ENCODE measurements at regions not wholly inside any gene's neighbourhood (a gene's known extent, or its start where the extent isn't known, plus 50 kb on each side); places are given as distances from the start of the nearest gene placed in this dataset.
A peak's percentile ranks its signal among the peaks of the same experiment; 100 is the strongest.
"Not testable (repeated sequence)": the region's sequence is repeated elsewhere in the genome, so short reads cannot be mapped to it uniquely, and the experiment has no call there.

DNA sequence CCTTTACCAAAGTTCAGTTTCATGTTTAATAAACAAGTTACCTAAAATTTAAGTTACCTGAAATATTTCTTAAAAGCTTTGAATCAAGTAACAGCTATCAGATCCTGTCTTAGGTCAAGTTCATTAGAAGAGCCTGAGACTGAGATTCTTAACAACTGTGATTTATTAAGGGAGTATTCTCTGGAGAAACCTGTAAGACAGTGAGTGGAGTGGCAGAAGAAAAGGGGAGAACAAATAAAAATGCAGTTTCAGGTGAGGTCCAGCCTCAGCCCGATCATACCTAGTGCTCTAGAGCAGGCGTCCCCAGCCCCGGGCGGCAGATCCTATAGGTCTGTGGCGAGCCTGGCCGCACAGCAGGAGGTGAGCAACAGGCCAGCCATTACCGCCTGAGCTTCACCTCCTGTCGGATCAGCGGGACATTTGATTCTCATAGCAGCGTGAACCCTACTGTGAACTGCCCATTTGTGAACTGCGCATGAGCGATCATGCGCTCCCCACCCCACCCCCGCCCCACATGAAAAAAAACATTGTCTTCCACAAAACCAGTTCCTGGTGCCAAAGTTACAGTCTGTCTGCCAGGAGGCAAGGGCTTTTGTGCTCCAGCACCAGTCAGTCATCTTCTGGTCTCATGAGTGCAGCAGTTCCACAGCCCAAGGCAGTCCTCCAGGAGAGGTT is 59.2 kb upstream of the ADGRB3 start:
- DNase-seq, result no peak

GRCh38 chr6:68572975-68573374 is 62.1 kb upstream of the ADGRB3 start:
- DNase-seq, result no peak

DNA sequence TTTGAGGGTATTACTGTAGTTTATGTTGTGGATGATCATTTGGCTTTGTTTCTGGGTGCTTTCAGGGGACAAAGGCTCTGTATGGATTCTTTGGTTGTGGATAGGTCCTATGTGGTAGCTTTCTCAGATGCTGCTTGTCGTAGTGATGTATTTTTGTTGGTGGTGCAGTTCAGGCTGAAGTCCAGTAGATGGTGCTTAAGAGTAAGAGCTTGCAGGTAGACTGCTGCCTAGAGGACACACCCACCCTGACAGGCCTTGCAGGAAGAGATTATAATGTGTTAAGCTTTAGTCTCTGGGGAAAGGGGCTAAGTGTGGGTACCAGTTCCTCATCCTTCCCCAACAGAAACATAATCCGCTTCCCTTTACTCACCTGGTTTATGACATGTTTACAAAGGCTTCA is 62.6 kb upstream of the ADGRB3 start:
- DNase-seq, result peak; percentile 53

DNA sequence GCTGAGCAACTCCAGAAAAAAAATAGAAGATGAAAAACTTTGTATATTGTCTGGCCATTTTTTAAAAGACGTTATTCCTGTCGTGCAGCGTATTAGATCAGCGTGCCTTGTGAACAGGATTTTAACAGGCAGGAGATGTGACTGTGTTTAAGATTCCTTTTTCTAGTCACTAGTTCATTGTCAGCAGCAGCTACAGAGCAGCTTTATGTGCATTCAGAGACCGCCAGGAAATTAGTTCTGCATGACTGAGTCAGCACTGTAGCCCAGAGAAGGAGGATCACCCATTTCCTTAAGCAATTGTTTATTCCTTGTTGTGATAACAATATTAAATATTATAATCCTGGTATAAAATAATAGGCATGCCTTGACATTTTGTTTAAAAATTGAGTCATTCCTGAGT is 75.4 kb upstream of the ADGRB3 start:
- DNase-seq, result no peak

- peak; percentile 2 for DNase-seq
Measured at GRCh38 chr6:68559070-68559469, 76.0 kb upstream of the ADGRB3 start.

DNA sequence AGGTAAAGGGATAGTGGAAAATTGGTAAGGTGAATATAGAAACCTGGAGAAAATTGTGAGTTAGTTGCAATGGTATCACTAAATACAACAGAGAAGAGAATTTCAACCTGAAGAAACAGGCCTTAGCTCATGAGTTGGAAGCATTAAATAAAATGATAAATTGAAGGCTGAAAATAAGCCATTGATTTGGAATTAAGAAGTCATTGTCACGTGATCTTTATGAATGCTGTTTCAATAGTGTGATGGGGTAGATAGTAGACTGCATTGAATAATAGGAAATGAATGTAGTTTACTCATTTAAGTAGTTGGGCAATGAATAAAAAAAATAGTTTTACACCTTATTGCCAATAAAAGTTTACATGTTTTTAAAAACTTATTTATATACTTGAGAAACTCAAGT is 88.5 kb upstream of the ADGRB3 start:
- DNase-seq, result no peak

- no peak for DNase-seq
Measured at GRCh38 chr6:68544450-68544849, 90.6 kb upstream of the ADGRB3 start.

GRCh38 chr6:68533339-68533795 is 101.7 kb upstream of the ADGRB3 start:
- no peak for DNase-seq

GRCh38 chr6:68527691-68528090 is 107.4 kb upstream of the ADGRB3 start:
- DNase-seq, result no peak

DNA sequence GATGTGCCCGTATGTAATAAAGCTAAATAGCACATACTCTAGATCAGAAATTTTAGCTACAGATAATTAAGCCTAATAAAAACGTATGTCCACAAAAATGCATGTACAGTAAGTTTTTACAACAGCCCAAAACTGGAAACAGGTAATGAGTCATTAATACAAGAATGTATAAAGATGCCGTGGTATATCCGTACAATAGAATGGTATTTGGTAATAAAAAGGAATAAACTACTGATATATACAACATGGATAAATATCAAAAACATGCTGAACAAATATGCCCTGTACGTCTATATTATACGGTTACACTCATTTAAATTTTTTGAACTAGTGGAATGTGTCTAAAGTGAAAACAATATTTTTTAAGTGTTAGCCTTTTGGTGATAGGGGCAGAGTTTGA is 128.2 kb upstream of the ADGRB3 start:
- no peak for DNase-seq

- DNase-seq, result no peak
Measured at GRCh38 chr6:68502946-68503345, 132.1 kb upstream of the ADGRB3 start.

DNA sequence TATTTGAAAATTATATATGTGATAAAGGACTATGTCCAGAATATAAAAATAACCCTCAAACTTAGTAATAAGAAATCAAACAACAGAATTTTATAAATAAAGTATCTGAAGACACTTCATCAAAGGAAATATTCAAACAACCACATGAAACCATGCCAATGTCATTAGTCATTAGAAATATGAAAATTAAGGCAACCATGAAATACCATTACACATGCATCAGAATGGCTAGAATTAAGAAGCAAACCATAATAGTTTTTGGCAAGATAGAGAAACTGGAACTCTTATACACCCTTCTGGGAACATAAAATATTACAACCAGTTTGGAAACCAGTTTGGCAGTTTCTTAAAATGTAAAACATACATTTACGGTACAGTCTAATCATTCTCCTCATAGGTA is 137.2 kb upstream of the ADGRB3 start:
- DNase-seq, result no peak

DNA sequence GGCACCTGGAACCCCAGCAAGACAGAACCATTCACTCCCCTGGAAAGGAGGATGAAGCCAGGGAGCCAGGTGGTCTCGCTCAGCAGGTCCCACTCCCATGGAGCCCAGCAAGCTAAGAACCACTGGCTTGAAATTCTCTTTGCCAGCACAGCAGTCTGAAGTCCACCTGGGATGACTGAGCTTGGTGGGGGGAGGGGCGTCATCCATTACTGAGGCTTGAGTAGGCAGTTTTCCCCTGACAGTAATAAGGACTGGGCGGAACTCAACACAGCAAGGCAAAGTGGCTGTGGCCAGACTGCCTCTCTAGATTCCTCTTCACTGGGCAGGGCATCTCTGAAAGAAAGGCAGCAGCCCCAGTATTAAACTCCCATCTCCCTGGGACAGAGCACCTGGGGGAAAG is 140.2 kb upstream of the ADGRB3 start:
- DNase-seq, result not testable (repeated sequence)

GRCh38 chr6:68476611-68477010 is 158.5 kb upstream of the ADGRB3 start:
- no peak for DNase-seq

DNA sequence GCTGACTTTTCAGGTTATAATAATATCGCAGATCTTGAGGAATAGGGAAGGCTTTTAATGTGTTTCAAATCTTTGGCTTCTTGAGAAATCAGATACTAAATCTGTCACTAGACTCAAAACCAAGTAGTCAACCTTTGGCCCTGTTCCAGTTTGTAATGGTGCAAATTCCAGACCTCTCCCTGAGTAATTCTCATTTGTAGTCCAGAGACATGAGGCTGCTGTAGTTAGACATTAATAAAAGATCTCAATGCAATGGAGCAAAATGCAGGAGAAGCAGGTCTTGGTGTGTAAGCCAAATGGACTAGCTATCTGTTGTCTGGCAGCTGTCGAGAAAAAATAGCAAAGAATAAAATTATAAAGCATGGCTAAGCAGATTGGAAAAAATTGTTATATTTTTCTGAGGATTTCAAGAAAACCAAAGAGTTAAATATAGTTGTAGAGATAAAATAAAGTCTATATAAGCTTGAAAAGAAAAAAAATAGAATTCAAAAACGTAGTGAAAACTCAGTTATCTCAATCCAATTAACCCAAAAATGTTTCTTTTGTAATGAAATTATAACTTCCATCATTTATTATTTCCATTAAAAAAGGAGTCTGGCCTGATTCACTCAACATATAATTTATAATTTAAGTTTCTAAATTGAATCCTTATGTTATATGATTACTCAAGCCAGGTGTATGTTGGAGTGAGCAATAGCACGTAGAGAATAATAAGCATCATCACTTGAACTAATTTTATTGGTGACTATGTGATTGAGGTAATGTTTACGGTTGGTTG is 161.5 kb upstream of the ADGRB3 start:
- no peak for DNase-seq

DNA sequence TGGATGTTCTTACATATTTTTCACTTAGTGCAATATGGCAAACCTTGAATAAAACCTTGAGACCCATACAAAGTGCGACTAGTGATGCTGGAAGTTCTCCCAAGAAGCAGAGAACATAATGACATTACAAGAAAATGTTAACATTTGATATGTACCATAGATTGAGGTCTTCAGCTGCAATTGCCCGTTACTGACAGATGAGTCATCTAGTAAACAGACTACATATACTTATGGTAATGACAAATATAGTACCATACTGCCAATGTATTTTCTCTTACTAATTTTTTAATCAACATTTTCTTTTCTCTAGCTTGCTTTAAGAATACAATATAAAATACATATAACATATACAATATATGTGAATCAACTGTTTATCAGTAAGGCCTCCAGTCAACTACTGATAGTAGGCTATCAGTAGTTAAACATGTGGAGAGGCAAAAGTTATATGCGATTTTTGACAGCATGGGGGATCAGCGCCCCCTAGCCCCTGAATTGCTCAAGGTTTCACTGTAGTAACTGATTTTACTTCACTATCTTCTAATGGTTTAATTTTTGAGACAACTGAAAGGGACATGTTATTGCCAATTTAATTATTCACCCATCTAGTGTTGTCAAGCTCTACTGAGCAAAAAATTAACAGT is 166.7 kb upstream of the ADGRB3 start:
- peak; percentile 18 for DNase-seq

- DNase-seq, result no peak
Measured at GRCh38 chr6:68458447-68458846, 176.6 kb upstream of the ADGRB3 start.

- no peak for DNase-seq
Measured at GRCh38 chr6:68447112-68447511, 188.0 kb upstream of the ADGRB3 start.

DNA sequence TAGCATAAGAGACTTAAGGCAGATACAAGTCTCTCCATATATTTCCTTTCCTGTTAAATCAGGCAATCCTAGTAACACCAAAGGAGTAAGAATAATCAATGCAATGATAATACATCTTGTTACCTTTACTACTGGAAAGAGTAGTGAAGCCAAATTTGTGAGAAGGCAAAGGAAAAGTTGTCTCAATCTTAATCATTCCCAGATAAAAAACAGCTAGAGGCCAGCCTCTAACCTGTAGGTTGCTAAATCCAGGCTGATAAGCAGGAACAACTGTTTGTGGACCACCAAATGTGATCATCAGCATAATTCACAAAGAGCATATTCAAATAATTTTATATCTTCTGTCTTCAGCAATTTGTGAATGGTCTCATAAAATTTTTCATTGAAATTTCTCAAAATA is 189.2 kb upstream of the ADGRB3 start:
- DNase-seq, result no peak

- DNase-seq, result no peak
Measured at GRCh38 chr6:68443704-68444103, 191.4 kb upstream of the ADGRB3 start.

GRCh38 chr6:68427630-68428029 is 207.5 kb upstream of the ADGRB3 start:
- DNase-seq, result no peak

GRCh38 chr6:68410021-68410420 is 225.1 kb upstream of the ADGRB3 start:
- DNase-seq, result no peak

DNA sequence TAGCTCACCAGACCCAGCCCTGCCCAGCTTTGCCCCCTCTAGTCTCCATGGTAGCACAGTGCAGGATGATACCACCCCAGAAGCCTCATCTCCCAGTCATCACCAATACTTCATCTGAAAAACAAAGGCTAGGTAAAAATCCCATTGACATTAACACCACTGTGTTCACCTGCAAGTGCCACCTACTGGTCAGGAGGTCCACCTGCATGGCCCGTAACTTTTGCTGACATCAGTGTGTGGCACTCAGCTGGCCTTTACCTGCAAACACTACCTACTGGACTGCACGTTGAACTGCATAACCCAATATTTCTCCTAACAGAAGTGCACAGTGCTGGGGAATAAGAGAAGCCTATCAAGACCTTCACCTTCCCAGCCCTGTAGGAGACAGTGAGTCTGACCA is 234.7 kb upstream of the ADGRB3 start:
- no peak for DNase-seq

DNA sequence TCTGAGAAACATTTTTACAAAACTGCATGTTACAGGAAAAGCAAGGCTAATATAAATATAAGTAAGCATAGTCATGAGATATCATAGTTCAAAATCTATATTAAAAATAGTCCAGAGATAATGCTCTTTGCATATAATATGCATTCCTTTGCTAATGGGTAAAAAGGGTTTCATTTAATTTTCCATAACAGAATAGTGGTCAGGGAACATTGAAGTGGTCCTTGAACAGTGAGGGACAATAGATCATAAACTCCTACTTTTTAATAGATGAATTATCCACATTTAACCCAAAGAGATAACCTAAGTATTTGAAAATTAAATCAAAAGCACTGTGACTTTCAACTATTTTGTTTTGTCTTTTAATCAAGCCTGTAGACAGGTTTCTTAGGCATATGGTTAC is 243.1 kb upstream of the ADGRB3 start:
- no peak for DNase-seq

All from MV-4-11 (cell line).